Neuronal stem cell (in vitro differentiated cells): ENCODE measurements at regions not wholly inside any gene's neighbourhood (a gene's known extent, or its start where the extent isn't known, plus 50 kb on each side); places are given as distances from the start of the nearest gene placed in this dataset.

Experiments used
- DNase-seq: peaks from one replicate; pipeline ENCODE4 v3.0.0-alpha.2; 2013; ENCODE audit warnings: low spot score
- H2AFZ ChIP-seq: one replicate; pipeline ENCODE4 v1.6.1; 2013; ENCODE audit warnings: mild to moderate bottlenecking, low read length, inconsistent platforms
- H2AK5ac ChIP-seq: 2 replicates; pipeline ENCODE4 v1.6.1; 2013; ENCODE audit warnings: low read depth, mild to moderate bottlenecking, inconsistent platforms, low read length, moderate library complexity, mixed read lengths
- H2BK120ac ChIP-seq: 2 replicates; pipeline ENCODE4 v1.6.1; 2013; ENCODE audit warnings: low read depth, mild to moderate bottlenecking, inconsistent platforms, low read length, moderate library complexity, mixed read lengths
- H2BK12ac ChIP-seq: one replicate; pipeline ENCODE4 v1.6.1; 2013; ENCODE audit warnings: low read length, inconsistent platforms
- H2BK15ac ChIP-seq: 2 replicates; pipeline ENCODE4 v1.6.1; 2013; ENCODE audit warnings: mild to moderate bottlenecking, low read length, inconsistent platforms, mixed read lengths
- H2BK5ac ChIP-seq: one replicate; pipeline ENCODE4 v1.6.1; 2013; ENCODE audit warnings: inconsistent platforms, mild to moderate bottlenecking, low read length, moderate library complexity
- H3K14ac ChIP-seq: one replicate; pipeline ENCODE4 v1.6.1; 2013; ENCODE audit warnings: low read length, inconsistent platforms
- H3K18ac ChIP-seq: 2 replicates; pipeline ENCODE4 v1.6.1; 2013; ENCODE audit warnings: low read length, inconsistent platforms
- H3K23ac ChIP-seq: 2 replicates; pipeline ENCODE4 v1.6.1; 2013; ENCODE audit warnings: low read depth, mild to moderate bottlenecking, mixed read lengths, low read length, inconsistent platforms; ENCODE audit not compliant: poor library complexity
- H3K27ac ChIP-seq: replicated peaks from 3 replicates; pipeline ENCODE4 v1.5.1; 2013; ENCODE audit warnings: low read length, inconsistent platforms
- H3K27me3 ChIP-seq, 3 experiments: 2 replicates each; pipeline ENCODE4 v1.6.1; 2013; ENCODE audit warnings: low read length in 3 of 3, mild to moderate bottlenecking in 2 of 3, inconsistent platforms in 1 of 3, low read depth in 1 of 3, mixed read lengths in 1 of 3, moderate library complexity in 1 of 3; ENCODE audit not compliant: control insufficient read depth in 3 of 3, insufficient read depth in 3 of 3
- H3K36me3 ChIP-seq, 2 donors: replicated peaks in 1 of 2; 2 replicates each; pipeline ENCODE4 v1.6.1; 2013; ENCODE audit warnings: low read length in 2 of 2; ENCODE audit not compliant: control insufficient read depth in 2 of 2, insufficient read depth in 2 of 2
- H3K4ac ChIP-seq: 2 replicates; pipeline ENCODE4 v1.6.1; 2013; ENCODE audit warnings: inconsistent platforms, mild to moderate bottlenecking, low read length, moderate library complexity
- H3K4me1 ChIP-seq, 2 donors: 1 replicate in 1 of 2; 2 replicates in 1 of 2; pipeline ENCODE4 v1.6.1; 2013; ENCODE audit warnings: low read length in 2 of 2, low read depth in 1 of 2; ENCODE audit not compliant: control insufficient read depth in 2 of 2, insufficient read depth in 1 of 2
- H3K4me2 ChIP-seq: one replicate; pipeline ENCODE4 v1.6.1; 2013; ENCODE audit warnings: mild to moderate bottlenecking, low read length, inconsistent platforms; ENCODE audit not compliant: insufficient read depth, poor library complexity, severe bottlenecking
- H3K4me3 ChIP-seq, 2 donors: 2 replicates each; pipeline ENCODE4 v1.5.1; 2013; ENCODE audit warnings: low read length in 2 of 2, mild to moderate bottlenecking in 2 of 2, inconsistent platforms in 1 of 2, moderate library complexity in 1 of 2
- H3K79me1 ChIP-seq: one replicate; pipeline ENCODE4 v1.6.1; 2013; ENCODE audit warnings: low read depth, mild to moderate bottlenecking, inconsistent platforms, low read length, moderate library complexity
- H3K9ac ChIP-seq: one replicate; pipeline ENCODE4 v1.6.1; 2013; ENCODE audit warnings: mild to moderate bottlenecking, low read depth, low read length, inconsistent platforms; ENCODE audit not compliant: poor library complexity
- H3K9me3 ChIP-seq, 2 donors: replicated peaks in 1 of 2; 2 replicates each; pipeline versions ENCODE3 to v1.6.1; 2013; ENCODE audit warnings: low read length in 2 of 2, mild to moderate bottlenecking in 2 of 2, inconsistent platforms in 1 of 2, low read depth in 1 of 2, mixed read lengths in 1 of 2, moderate library complexity in 1 of 2; ENCODE audit not compliant: control insufficient read depth in 2 of 2, insufficient read depth in 1 of 2
- H4K8ac ChIP-seq: one replicate; pipeline ENCODE4 v1.6.1; 2013; ENCODE audit warnings: low read depth, mild to moderate bottlenecking, inconsistent platforms, low read length, moderate library complexity
- H4K91ac ChIP-seq: one replicate; pipeline ENCODE4 v1.6.1; 2013; ENCODE audit warnings: low read length, low read depth, mild to moderate bottlenecking, inconsistent platforms; ENCODE audit not compliant: poor library complexity
- WGBS, 2 donors: extraction: QIAGEN DNeasy Blood & Tissue Kit; methylation state at CpG; one replicate each; pipeline ENCODE4 v1.1.7; 2013; ENCODE audit warnings: missing lambda C conversion rate in 2 of 2, mixed read lengths in 1 of 2; ENCODE audit not compliant: insufficient read length in 2 of 2, insufficient replicate concordance in 1 of 2; ENCODE audit errors: extremely low coverage in 2 of 2; 5-methylcytosine and 5-hydroxymethylcytosine counted together

GRCh38 chr2:66073172-66073571, 361.8 kb upstream of the MEIS1 start:
- DNase-seq, result no peak
- Histone ChIP-seq H4K8ac (no peak overlapping the region), H3K4me1 (peaks cover 0 to 4% of the 10 kb centered on the region in 2 donors), H2AFZ (no peak overlapping the region), H2AK5ac (no peak overlapping the region), H3K27me3 (no peaks in the 10 kb centered on the region), H3K4ac (no peak overlapping the region), H3K18ac (no peak overlapping the region), H3K9ac (no peak overlapping the region), H3K14ac (no peak overlapping the region), H3K27ac (no peak overlapping the region), H2BK5ac (no peak overlapping the region), H2BK15ac (no peak overlapping the region), H3K79me1 (no peaks in the 10 kb centered on the region), H3K23ac (no peak overlapping the region), H3K36me3 (no peaks in the 10 kb centered on the region), H2BK12ac (no peak overlapping the region), H2BK120ac (no peak overlapping the region), H3K4me3 (no peak overlapping the region), H3K4me2 (no peak overlapping the region), H4K91ac (no peak overlapping the region), H3K9me3 (no peaks in the 10 kb centered on the region)
- WGBS, 2 donors, result no CpG with 5 or more reads among the region's 4 CpGs

DNA sequence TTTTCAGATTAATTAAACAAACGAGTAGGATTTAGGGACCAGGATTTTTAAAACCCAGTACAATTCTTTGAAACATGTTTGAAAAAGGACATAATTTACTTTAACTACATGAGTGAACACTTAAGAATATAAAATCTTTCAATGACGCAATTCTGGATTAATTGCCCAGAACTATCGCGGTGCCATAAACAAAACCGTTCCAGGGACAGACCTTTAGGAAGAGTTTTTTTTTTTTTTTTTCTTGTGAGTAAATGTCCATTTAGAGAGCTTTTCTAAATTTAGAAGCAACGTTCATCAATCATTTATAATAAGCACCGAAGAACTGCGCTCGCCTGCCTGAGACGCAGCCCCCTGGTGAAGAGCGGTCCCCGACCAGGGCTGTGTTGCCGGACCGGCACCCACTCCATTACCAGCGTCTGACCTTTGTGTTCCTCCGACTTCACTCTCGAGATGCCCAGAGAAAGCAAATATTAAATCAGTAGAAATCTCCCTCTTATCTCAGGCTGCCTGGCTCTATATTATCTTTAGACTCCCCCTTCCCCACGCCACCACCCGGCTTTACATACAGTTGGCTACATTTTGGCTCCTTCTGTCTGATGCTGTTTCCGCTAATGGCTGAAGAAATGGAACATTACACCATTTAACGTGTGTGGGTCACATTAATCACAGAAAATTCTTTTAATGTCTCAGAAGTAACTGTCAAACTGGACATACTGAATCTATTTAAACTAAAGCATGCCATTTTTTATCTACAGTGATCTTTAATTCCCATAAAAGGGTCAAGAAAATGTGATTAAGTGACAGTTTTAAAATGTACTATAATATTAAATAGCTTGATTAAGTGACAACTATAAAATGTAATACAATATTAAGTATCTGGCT, 364.0 kb upstream of the MEIS1 start:
- no peaks in the 10 kb centered on the region for H3K9me3 ChIP-seq
- H2BK12ac ChIP-seq, result no peak overlapping the region
- no peak overlapping the region for H3K14ac ChIP-seq
- no peak overlapping the region for H3K23ac ChIP-seq
- WGBS, 2 donors, result no CpG with 5 or more reads among the region's 21 CpGs
- no peak overlapping the region for H3K4me2 ChIP-seq
- H4K8ac ChIP-seq, result no peak overlapping the region
- no peak overlapping the region for H3K18ac ChIP-seq
- DNase-seq, result no peak
- H3K27me3 ChIP-seq, result no peaks in the 10 kb centered on the region
- H2BK5ac ChIP-seq, result no peak overlapping the region
- H3K9ac ChIP-seq, result no peak overlapping the region
- H3K79me1 ChIP-seq, result no peaks in the 10 kb centered on the region
- no peak overlapping the region for H3K4ac ChIP-seq
- no peak overlapping the region for H2BK120ac ChIP-seq
- no peak overlapping the region for H4K91ac ChIP-seq
- H2BK15ac ChIP-seq, result no peak overlapping the region
- no peak overlapping the region for H3K4me3 ChIP-seq
- no peak overlapping the region for H2AFZ ChIP-seq
- H3K4me1 ChIP-seq, result peaks cover 0 to 4% of the 10 kb centered on the region in 2 donors
- H3K36me3 ChIP-seq, result no peaks in the 10 kb centered on the region
- H3K27ac ChIP-seq, result no peak overlapping the region
- no peak overlapping the region for H2AK5ac ChIP-seq

DNA sequence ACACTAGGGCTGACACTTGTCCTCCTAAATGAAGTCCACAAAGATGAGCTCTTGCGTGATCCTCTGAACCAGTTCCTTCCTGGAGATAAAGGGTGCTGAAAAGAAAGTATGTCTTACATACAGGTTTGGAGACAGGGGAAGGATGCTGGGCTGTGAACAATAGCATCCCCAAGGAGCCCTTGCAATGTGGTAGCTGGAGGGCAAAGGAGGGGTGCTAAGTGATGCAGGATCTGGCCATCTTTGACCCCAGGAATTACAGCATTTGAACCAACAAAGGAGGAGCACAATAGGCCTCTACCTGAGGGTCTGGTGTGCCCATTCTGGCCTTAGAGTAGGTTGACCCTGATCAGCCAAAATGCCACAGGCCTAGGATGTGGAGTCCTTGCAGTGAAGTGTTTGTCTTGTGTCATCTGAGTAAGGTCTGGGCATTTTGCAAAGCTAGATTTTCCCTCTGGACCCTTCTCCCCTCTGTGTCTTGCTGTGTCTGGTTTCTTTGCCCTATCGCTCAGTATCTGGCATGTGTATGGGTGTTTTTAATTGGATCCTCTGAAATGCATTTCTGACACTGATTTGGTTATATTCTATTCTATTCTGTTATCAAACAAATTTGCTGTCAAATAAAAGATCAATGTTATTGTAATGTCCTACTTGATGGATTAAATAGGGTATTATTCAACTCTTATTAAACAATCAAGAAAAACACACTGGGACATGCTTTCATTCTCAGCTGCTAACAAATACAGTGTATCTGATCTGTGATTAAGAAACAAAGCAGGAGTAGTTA, 364.8 kb upstream of the MEIS1 start:
- no peak overlapping the region for H4K8ac ChIP-seq
- H3K4me3 ChIP-seq, result no peak overlapping the region
- no peak overlapping the region for H2BK12ac ChIP-seq
- no peak for DNase-seq
- no peak overlapping the region for H2AK5ac ChIP-seq
- H4K91ac ChIP-seq, result peak overlapping the region; percentile 56
- H3K4ac ChIP-seq, result no peak overlapping the region
- H3K79me1 ChIP-seq, result no peaks in the 10 kb centered on the region
- H2BK15ac ChIP-seq, result no peak overlapping the region
- WGBS, 2 donors, result no CpG with 5 or more reads among the region's 2 CpGs
- no peak overlapping the region for H3K9ac ChIP-seq
- H2AFZ ChIP-seq, result no peak overlapping the region
- H3K27ac ChIP-seq, result no peak overlapping the region
- H2BK120ac ChIP-seq, result no peak overlapping the region
- no peaks in the 10 kb centered on the region for H3K9me3 ChIP-seq
- H3K14ac ChIP-seq, result no peak overlapping the region
- H3K36me3 ChIP-seq, result no peaks in the 10 kb centered on the region
- no peak overlapping the region for H3K23ac ChIP-seq
- H2BK5ac ChIP-seq, result no peak overlapping the region
- H3K4me1 ChIP-seq, result peaks cover 0 to 4% of the 10 kb centered on the region in 2 donors
- H3K4me2 ChIP-seq, result no peak overlapping the region
- H3K18ac ChIP-seq, result peak overlapping the region; percentile 24
- no peaks in the 10 kb centered on the region for H3K27me3 ChIP-seq

GRCh38 chr2:66066032-66066431, 368.9 kb upstream of the MEIS1 start:
- Histone ChIP-seq H3K23ac (no peak overlapping the region), H3K4me1 (peaks cover 0 to 4% of the 10 kb centered on the region in 2 donors), H3K9ac (no peak overlapping the region), H3K9me3 (no peaks in the 10 kb centered on the region), H3K27me3 (no peaks in the 10 kb centered on the region), H2AFZ (no peak overlapping the region), H3K14ac (no peak overlapping the region), H2BK12ac (no peak overlapping the region), H3K4me2 (no peak overlapping the region), H2BK15ac (no peak overlapping the region), H2BK120ac (no peak overlapping the region), H3K79me1 (no peaks in the 10 kb centered on the region), H2AK5ac (no peak overlapping the region), H4K91ac (no peak overlapping the region), H2BK5ac (no peak overlapping the region), H3K4ac (no peak overlapping the region), H3K4me3 (no peak overlapping the region), H3K27ac (no peak overlapping the region), H3K36me3 (no peaks in the 10 kb centered on the region), H3K18ac (no peak overlapping the region), H4K8ac (no peak overlapping the region)
- DNase-seq, result no peak
